ENCODE measurements at regions not wholly inside any gene's neighbourhood (a gene's known extent, or its start where the extent isn't known, plus 50 kb on each side); places are given as distances from the start of the nearest gene placed in this dataset.

DNA sequence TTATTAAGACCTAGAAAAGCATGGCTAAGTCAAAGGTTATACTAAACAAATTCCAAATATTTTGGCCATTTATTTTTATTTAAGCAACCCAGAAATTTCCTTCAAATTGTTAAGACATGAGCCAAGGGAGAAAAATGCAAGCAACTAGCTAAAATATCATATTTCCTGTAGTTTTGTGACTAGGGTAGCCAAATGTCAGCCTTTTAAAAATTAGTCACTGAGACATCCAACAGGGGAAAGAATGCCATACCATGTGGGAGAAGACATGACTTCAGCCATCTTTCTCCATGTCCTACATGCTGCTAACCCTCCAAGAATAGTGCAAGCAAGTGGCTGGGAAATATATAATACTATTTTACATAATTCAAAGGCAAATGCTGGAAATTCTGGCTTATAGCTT is 197.9 kb downstream of the DSEL start:
- Histone ChIP-seq H3K9ac (ENCODE audit: extremely low read depth, low read length, poor library complexity, severe bottlenecking) (no peak overlapping the region), H3K9me3 (ENCODE audit: control insufficient read depth, low read length) (no peaks in the 10 kb centered on the region), H3K36me3 (ENCODE audit: control insufficient read depth, insufficient read depth, low read length) (no peaks in the 10 kb centered on the region), H3K4me3 (ENCODE audit: low read length) (no peak overlapping the region), H3K4me1 (ENCODE audit: control insufficient read depth, insufficient read depth, low read length) (no peaks in the 10 kb centered on the region), H3K27me3 (ENCODE audit: control insufficient read depth, insufficient read depth, low read length, poor library complexity, severe bottlenecking) (no peaks in the 10 kb centered on the region), H3K27ac (ENCODE audit: low read depth, low read length) (no peak overlapping the region)
- Mint-ChIP-seq H3K4me3 (no peak overlapping the region), H3K9me3 (no peaks in the 10 kb centered on the region), H3K4me1 (no peaks in the 10 kb centered on the region), H3K27ac (no peak overlapping the region), H3K27me3 (ENCODE audit: insufficient read depth) (no peaks in the 10 kb centered on the region), H3K36me3 (ENCODE audit: low read depth) (no peaks in the 10 kb centered on the region)
- TF ChIP-seq, protein P1, sequence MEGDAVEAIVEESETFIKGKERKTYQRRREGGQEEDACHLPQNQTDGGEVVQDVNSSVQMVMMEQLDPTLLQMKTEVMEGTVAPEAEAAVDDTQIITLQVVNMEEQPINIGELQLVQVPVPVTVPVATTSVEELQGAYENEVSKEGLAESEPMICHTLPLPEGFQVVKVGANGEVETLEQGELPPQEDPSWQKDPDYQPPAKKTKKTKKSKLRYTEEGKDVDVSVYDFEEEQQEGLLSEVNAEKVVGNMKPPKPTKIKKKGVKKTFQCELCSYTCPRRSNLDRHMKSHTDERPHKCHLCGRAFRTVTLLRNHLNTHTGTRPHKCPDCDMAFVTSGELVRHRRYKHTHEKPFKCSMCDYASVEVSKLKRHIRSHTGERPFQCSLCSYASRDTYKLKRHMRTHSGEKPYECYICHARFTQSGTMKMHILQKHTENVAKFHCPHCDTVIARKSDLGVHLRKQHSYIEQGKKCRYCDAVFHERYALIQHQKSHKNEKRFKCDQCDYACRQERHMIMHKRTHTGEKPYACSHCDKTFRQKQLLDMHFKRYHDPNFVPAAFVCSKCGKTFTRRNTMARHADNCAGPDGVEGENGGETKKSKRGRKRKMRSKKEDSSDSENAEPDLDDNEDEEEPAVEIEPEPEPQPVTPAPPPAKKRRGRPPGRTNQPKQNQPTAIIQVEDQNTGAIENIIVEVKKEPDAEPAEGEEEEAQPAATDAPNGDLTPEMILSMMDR (conservative IDR thresholded peaks at IDR 0.05) = no peak
- no peak for DNase-seq

DNA sequence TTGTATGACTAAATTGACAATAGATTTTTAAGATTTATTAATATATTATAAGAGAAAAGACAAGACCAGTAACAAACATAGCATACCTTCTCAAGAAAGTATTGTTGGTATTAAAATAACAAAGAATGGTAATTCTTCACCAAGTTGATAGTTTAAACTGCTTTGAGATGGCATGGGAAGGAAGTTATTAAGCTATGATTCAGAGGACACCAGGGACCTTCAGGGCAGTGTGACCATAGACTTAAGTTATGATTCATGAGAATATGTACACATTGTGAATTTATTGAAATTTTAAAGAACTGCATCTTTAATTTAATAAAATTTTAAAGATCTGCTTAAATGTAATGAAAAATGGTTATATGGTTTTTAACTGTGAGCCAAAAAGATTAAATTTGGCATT is 205.7 kb downstream of the DSEL start:
- H3K9me3 ChIP-seq (ENCODE audit: control insufficient read depth, low read length) = no peaks in the 10 kb centered on the region
- no peaks in the 10 kb centered on the region for H3K27me3 Mint-ChIP-seq (ENCODE audit: insufficient read depth)
- H3K4me1 ChIP-seq (ENCODE audit: control insufficient read depth, insufficient read depth, low read length) = no peaks in the 10 kb centered on the region
- no peak overlapping the region for H3K27ac Mint-ChIP-seq
- H3K4me3 Mint-ChIP-seq = no peak overlapping the region
- H3K36me3 ChIP-seq (ENCODE audit: control insufficient read depth, insufficient read depth, low read length) = no peaks in the 10 kb centered on the region
- H3K4me3 ChIP-seq (ENCODE audit: low read length) = no peak overlapping the region
- no peak for DNase-seq
- no peak overlapping the region for H3K27ac ChIP-seq (ENCODE audit: low read depth, low read length)
- no peaks in the 10 kb centered on the region for H3K9me3 Mint-ChIP-seq
- H3K36me3 Mint-ChIP-seq (ENCODE audit: low read depth) = no peaks in the 10 kb centered on the region
- H3K9ac ChIP-seq (ENCODE audit: extremely low read depth, low read length, poor library complexity, severe bottlenecking) = no peak overlapping the region
- no peaks in the 10 kb centered on the region for H3K27me3 ChIP-seq (ENCODE audit: control insufficient read depth, insufficient read depth, low read length, poor library complexity, severe bottlenecking)
- H3K4me1 Mint-ChIP-seq = no peaks in the 10 kb centered on the region
- TF ChIP-seq, protein P1 (conservative IDR thresholded peaks at IDR 0.05) = no peak

DNA sequence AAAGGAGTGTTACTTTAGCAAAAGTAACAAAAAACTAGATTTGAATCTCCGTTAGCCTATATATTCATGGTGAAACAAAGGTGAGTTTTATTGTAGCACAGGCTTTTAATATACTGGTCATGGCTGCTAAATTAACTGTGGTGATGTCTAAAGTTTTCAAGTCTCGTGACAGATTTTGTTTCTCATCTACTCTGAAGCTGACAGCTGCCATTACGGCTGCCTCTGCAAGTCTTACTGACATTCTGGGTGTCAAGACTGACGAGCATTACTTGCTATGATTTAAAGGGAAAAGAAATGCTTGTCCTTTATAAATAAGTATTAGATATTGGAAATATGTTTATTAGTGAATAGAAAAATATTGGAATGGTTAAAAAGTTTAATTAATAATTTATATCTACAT is 207.7 kb downstream of the DSEL start:
- no peaks in the 10 kb centered on the region for H3K9me3 Mint-ChIP-seq
- H3K27me3 Mint-ChIP-seq (ENCODE audit: insufficient read depth) = no peaks in the 10 kb centered on the region
- Histone ChIP-seq H3K27ac (ENCODE audit: low read depth, low read length) (no peak overlapping the region), H3K9me3 (ENCODE audit: control insufficient read depth, low read length) (no peaks in the 10 kb centered on the region), H3K36me3 (ENCODE audit: control insufficient read depth, insufficient read depth, low read length) (no peaks in the 10 kb centered on the region), H3K27me3 (ENCODE audit: control insufficient read depth, insufficient read depth, low read length, poor library complexity, severe bottlenecking) (no peaks in the 10 kb centered on the region), H3K9ac (ENCODE audit: extremely low read depth, low read length, poor library complexity, severe bottlenecking) (no peak overlapping the region), H3K4me1 (ENCODE audit: control insufficient read depth, insufficient read depth, low read length) (no peaks in the 10 kb centered on the region), H3K4me3 (ENCODE audit: low read length) (no peak overlapping the region)
- no peak for DNase-seq
- TF ChIP-seq, protein P1 (conservative IDR thresholded peaks at IDR 0.05) = no peak
- H3K4me3 Mint-ChIP-seq = no peak overlapping the region
- H3K36me3 Mint-ChIP-seq (ENCODE audit: low read depth) = no peaks in the 10 kb centered on the region
- H3K4me1 Mint-ChIP-seq = no peaks in the 10 kb centered on the region
- no peak overlapping the region for H3K27ac Mint-ChIP-seq
- WGBS, 2 experiments (ENCODE audit: insufficient coverage in 1 of 2, insufficient read length in 1 of 2) = 75 to 89% methylated on average over 2 to 4 of the region's 4 CpGs

Measured in endodermal cell (in vitro differentiated cells).